Karpas-422 (cell line): ENCODE measurements at regions not wholly inside any gene's neighbourhood (a gene's known extent, or its start where the extent isn't known, plus 50 kb on each side); places are given as distances from the start of the nearest gene placed in this dataset.

Experiments
- DNase-seq: peaks from one replicate; pipeline ENCODE4 v3.0.0-alpha.2; 2015
- H2AFZ ChIP-seq: fragments of 200-600 bp; sonication (generic); 2 replicates; pipeline ENCODE4 v1.6.1; 2014; ENCODE audit warnings: antibody characterized with exemption, low read length, mixed read lengths
- H3K27ac ChIP-seq: fragments of 200-600 bp; sonication (generic); 2 replicates; pipeline ENCODE4 v1.5.1; 2014; ENCODE audit warnings: mild to moderate bottlenecking, low read length, moderate library complexity
- H3K27me3 ChIP-seq: fragments of 200-600 bp; sonication (generic); 2 replicates; pipeline ENCODE4 v1.6.1; 2014; ENCODE audit warnings: low read length, mixed read lengths
- H3K36me3 ChIP-seq: fragments of 200-600 bp; sonication (generic); 2 replicates; pipeline ENCODE4 v1.6.1; 2014; ENCODE audit warnings: low read length, mixed read lengths; ENCODE audit not compliant: insufficient read depth
- H3K4me1 ChIP-seq: fragments of 200-600 bp; sonication (generic); 2 replicates; pipeline ENCODE4 v1.6.1; 2014; ENCODE audit warnings: mild to moderate bottlenecking, low read length, mixed read lengths
- H3K4me2 ChIP-seq: fragments of 200-600 bp; sonication (generic); 2 replicates; pipeline ENCODE4 v1.6.1; 2014; ENCODE audit warnings: low read length, low read depth, mild to moderate bottlenecking; ENCODE audit not compliant: poor library complexity, severe bottlenecking
- H3K4me3 ChIP-seq: fragments of 200-600 bp; sonication (generic); 2 replicates; pipeline ENCODE4 v1.5.1; 2014; ENCODE audit warnings: mild to moderate bottlenecking, antibody characterized with exemption, low read length, mixed read lengths
- H3K79me2 ChIP-seq: fragments of 200-600 bp; sonication (generic); 2 replicates; pipeline ENCODE4 v1.6.1; 2014; ENCODE audit warnings: mild to moderate bottlenecking, low read length, mixed read lengths
- H3K9ac ChIP-seq: fragments of 200-600 bp; sonication (generic); 2 replicates; pipeline ENCODE4 v1.6.0; 2014; ENCODE audit warnings: low read length
- H3K9me2 ChIP-seq: fragments of 200-600 bp; sonication (generic), shearing (Covaris generic); replicated peaks from 2 replicates; pipeline ENCODE4 v1.6.0; 2014; ENCODE audit warnings: mild to moderate bottlenecking, low read length, moderate library complexity; ENCODE audit not compliant: insufficient read depth
- H3K9me3 ChIP-seq: fragments of 300-700, 200-600 bp; sonication (generic); 2 replicates; pipeline ENCODE4 v1.6.1; 2014; ENCODE audit warnings: low read length, mixed read lengths
- H4K20me1 ChIP-seq: fragments of 200-600 bp; sonication (generic); 2 replicates; pipeline ENCODE4 v1.6.1; 2014; ENCODE audit warnings: mild to moderate bottlenecking, antibody characterized with exemption, low read length, low read depth; ENCODE audit not compliant: insufficient read depth

GRCh38 chr20:1822564-1823449 is 72.4 kb upstream of the SIRPA start:
- H3K9me2 ChIP-seq: no peaks in the 10 kb centered on the region
- H2AFZ ChIP-seq: no peak overlapping the region
- no peaks in the 10 kb centered on the region for H3K27me3 ChIP-seq
- DNase-seq: no peak
- H3K36me3 ChIP-seq: no peaks in the 10 kb centered on the region
- H3K9ac ChIP-seq: no peak overlapping the region
- H3K9me3 ChIP-seq: peaks cover 10% of the 10 kb centered on the region
- H4K20me1 ChIP-seq: no peaks in the 10 kb centered on the region
- no peak overlapping the region for H3K4me3 ChIP-seq
- H3K4me2 ChIP-seq: no peak overlapping the region
- no peak overlapping the region for H3K27ac ChIP-seq
- no peaks in the 10 kb centered on the region for H3K4me1 ChIP-seq
- no peaks in the 10 kb centered on the region for H3K79me2 ChIP-seq

- DNase-seq: no peak
- Histone ChIP-seq H3K4me2 (no peak overlapping the region), H3K9me2 (no peaks in the 10 kb centered on the region), H3K27me3 (no peaks in the 10 kb centered on the region), H3K9me3 (peaks cover 10% of the 10 kb centered on the region), H4K20me1 (no peaks in the 10 kb centered on the region), H3K36me3 (no peaks in the 10 kb centered on the region), H3K79me2 (no peaks in the 10 kb centered on the region), H3K4me1 (peaks cover 15% of the 10 kb centered on the region), H3K4me3 (no peak overlapping the region), H3K9ac (no peak overlapping the region), H3K27ac (no peak overlapping the region), H2AFZ (no peak overlapping the region)
These were observed 74.8 kb upstream of the SIRPA start for GRCh38 chr20:1820138-1821079.

GRCh38 chr20:1819311-1820137 is 75.7 kb upstream of the SIRPA start:
- H4K20me1 ChIP-seq: no peaks in the 10 kb centered on the region
- no peak overlapping the region for H3K9ac ChIP-seq
- H2AFZ ChIP-seq: no peak overlapping the region
- no peaks in the 10 kb centered on the region for H3K27me3 ChIP-seq
- no peak overlapping the region for H3K4me2 ChIP-seq
- no peak for DNase-seq
- H3K36me3 ChIP-seq: no peaks in the 10 kb centered on the region
- peaks cover 15% of the 10 kb centered on the region for H3K4me1 ChIP-seq
- H3K4me3 ChIP-seq: no peak overlapping the region
- H3K9me2 ChIP-seq: no peaks in the 10 kb centered on the region
- H3K9me3 ChIP-seq: peaks cover 10% of the 10 kb centered on the region
- H3K79me2 ChIP-seq: no peaks in the 10 kb centered on the region
- no peak overlapping the region for H3K27ac ChIP-seq

GRCh38 chr20:1818895-1819294 is 76.3 kb upstream of the SIRPA start:
- Histone ChIP-seq H3K4me3 (no peak overlapping the region), H3K36me3 (no peaks in the 10 kb centered on the region), H3K4me1 (peaks cover 15% of the 10 kb centered on the region), H3K9me3 (peaks cover 10% of the 10 kb centered on the region), H3K27me3 (no peaks in the 10 kb centered on the region), H4K20me1 (no peaks in the 10 kb centered on the region), H3K9me2 (no peaks in the 10 kb centered on the region), H3K79me2 (no peaks in the 10 kb centered on the region), H3K27ac (no peak overlapping the region), H2AFZ (no peak overlapping the region), H3K9ac (no peak overlapping the region), H3K4me2 (no peak overlapping the region)
- no peak for DNase-seq

GRCh38 chr20:1818247-1818840 is 76.9 kb upstream of the SIRPA start:
- Histone ChIP-seq H3K79me2 (no peaks in the 10 kb centered on the region), H3K9me2 (no peaks in the 10 kb centered on the region), H3K9me3 (peaks cover 10% of the 10 kb centered on the region), H2AFZ (no peak overlapping the region), H3K4me2 (no peak overlapping the region), H3K9ac (no peak overlapping the region), H4K20me1 (no peaks in the 10 kb centered on the region), H3K27ac (no peak overlapping the region), H3K36me3 (no peaks in the 10 kb centered on the region), H3K4me3 (no peak overlapping the region), H3K27me3 (no peaks in the 10 kb centered on the region), H3K4me1 (peaks cover 15% of the 10 kb centered on the region)
- DNase-seq: no peak

GRCh38 chr20:1817577-1818211 is 77.5 kb upstream of the SIRPA start:
- no peaks in the 10 kb centered on the region for H4K20me1 ChIP-seq
- no peaks in the 10 kb centered on the region for H3K36me3 ChIP-seq
- H3K9me3 ChIP-seq: peaks cover 5% of the 10 kb centered on the region
- H2AFZ ChIP-seq: no peak overlapping the region
- no peaks in the 10 kb centered on the region for H3K79me2 ChIP-seq
- DNase-seq: no peak
- no peak overlapping the region for H3K4me3 ChIP-seq
- no peak overlapping the region for H3K9ac ChIP-seq
- peaks cover 15% of the 10 kb centered on the region for H3K4me1 ChIP-seq
- no peaks in the 10 kb centered on the region for H3K27me3 ChIP-seq
- no peaks in the 10 kb centered on the region for H3K9me2 ChIP-seq
- no peak overlapping the region for H3K27ac ChIP-seq
- H3K4me2 ChIP-seq: no peak overlapping the region
